Esophagus muscularis mucosa (tissue), 4 donors: ENCODE measurements at regions not wholly inside any gene's neighbourhood (a gene's known extent, or its start where the extent isn't known, plus 50 kb on each side); places are given as distances from the start of the nearest gene placed in this dataset.

ENCODE experiments used
- DNase-seq: peaks from one replicate; pipeline ENCODE4 v3.0.0-alpha.2; 2017; ENCODE audit errors: extremely low spot score
- H3K27ac ChIP-seq, 4 donors: fragments of 200-600 bp; sonication (generic); replicated peaks in 1 of 4; 1 replicate in 3 of 4; 2 replicates in 1 of 4; pipeline ENCODE4 v1.5.1; 2016 to 2019; ENCODE audit warnings: mild to moderate bottlenecking in 1 of 4
- H3K27me3 ChIP-seq, 4 donors: fragments of 200-600 bp; sonication (generic); one replicate each; pipeline versions ENCODE4 v1.5.1 to v1.6.0; 2016 to 2019
- H3K36me3 ChIP-seq, 4 donors: fragments of 200-600 bp; sonication (generic); one replicate each; pipeline ENCODE4 v1.5.1; 2016 to 2019
- H3K4me1 ChIP-seq, 4 donors: fragments of 200-600 bp; sonication (generic); one replicate each; pipeline ENCODE4 v1.5.1; 2016 to 2019
- H3K4me3 ChIP-seq, 4 donors: fragments of 200-600 bp; sonication (generic); 1 replicate in 2 of 4; 2 replicates in 2 of 4; pipeline ENCODE4 v1.5.1; 2016 to 2019; ENCODE audit warnings: mild to moderate bottlenecking in 4 of 4, moderate library complexity in 1 of 4
- H3K9me3 ChIP-seq, 4 donors: fragments of 200-600 bp; sonication (generic); 1 replicate in 3 of 4; 2 replicates in 1 of 4; pipeline ENCODE4 v1.5.1; 2016 to 2019
- CTCF ChIP-seq, 3 experiments: fragments of 200-600 bp in 2 of 3; fragments of 450-650 bp in 1 of 3; sonication (generic) in 2 of 3; IDR thresholded peaks; one replicate each; pipeline ENCODE4 v1.5.1; 2017 to 2019; ENCODE audit warnings: antibody characterized with exemption in 3 of 3, mild to moderate bottlenecking in 2 of 3, moderate library complexity in 1 of 3
- EP300 ChIP-seq: sonication (generic); formaldehyde crosslinking; IDR thresholded peaks from one replicate; pipeline ENCODE4 v1.6.1; 2017; ENCODE audit warnings: antibody characterized with exemption
- POLR2A ChIP-seq: fragments of 450-650 bp; IDR thresholded peaks from one replicate; pipeline ENCODE4 v1.6.1; 2017; ENCODE audit warnings: antibody characterized with exemption, moderate library complexity, mild to moderate bottlenecking, low read depth
- POLR2AphosphoS5 ChIP-seq, 2 donors: sonication (generic); formaldehyde crosslinking; IDR thresholded peaks; one replicate each; pipeline ENCODE4 v1.6.1; 2017; ENCODE audit warnings: antibody characterized with exemption in 2 of 2
- WGBS: methylation state at CpG from one replicate; pipeline ENCODE4 v1.1.5; 2018; 5-methylcytosine and 5-hydroxymethylcytosine counted together
- intact Hi-C: fragments of 100-400 bp; cut with DNase I; formaldehyde crosslinking; loops from one replicate; pipeline ENCODE4 v1.15.1; 2023

- no peaks in the 10 kb centered on the region for H3K9me3 ChIP-seq
- H3K4me3 ChIP-seq = no peak overlapping the region
- H3K27ac ChIP-seq = no peak overlapping the region
- H3K27me3 ChIP-seq = peaks cover 0 to 5% (median 0%) of the 10 kb centered on the region in 4 donors
- intact Hi-C loops = no loop called here
- TF ChIP-seq CTCF (IDR thresholded peaks at IDR 0.05) (no peak), POLR2AphosphoS5 (IDR thresholded peaks at IDR 0.05) (no peak), POLR2A (no peak), EP300 (no peak)
- DNase-seq = no peak
- H3K36me3 ChIP-seq = no peaks in the 10 kb centered on the region
- 95% methylated on average over 3 of the region's 3 CpGs for WGBS
- no peaks in the 10 kb centered on the region for H3K4me1 ChIP-seq
These were observed 101.6 kb downstream of the BCL2L11 start for GRCh38 chr2:111222204-111222866.

GRCh38 chr2:111225856-111226255 lies 105.1 kb downstream of the BCL2L11 start:
- TF ChIP-seq EP300 (no peak), POLR2AphosphoS5 (IDR thresholded peaks at IDR 0.05) (no peak), CTCF (IDR thresholded peaks at IDR 0.05) (no peak), POLR2A (no peak)
- Histone ChIP-seq H3K27me3 (peaks cover 0 to 5% (median 0%) of the 10 kb centered on the region in 4 donors), H3K4me3 (no peak overlapping the region), H3K9me3 (peaks cover 0 to 11% (median 0%) of the 10 kb centered on the region in 4 donors), H3K27ac (no peak overlapping the region), H3K36me3 (no peaks in the 10 kb centered on the region), H3K4me1 (no peaks in the 10 kb centered on the region)
- DNase-seq = peak; percentile 26
- WGBS = 92% methylated on average over 3 of the region's 3 CpGs
- intact Hi-C loops = no loop called here

- peak; percentile 39 for DNase-seq
- no peak overlapping the region for H3K27ac ChIP-seq
- intact Hi-C loops = no loop called here
- 68% methylated on average over 6 of the region's 6 CpGs for WGBS
- no peaks in the 10 kb centered on the region for H3K36me3 ChIP-seq
- TF ChIP-seq POLR2A = no peak
- TF ChIP-seq POLR2AphosphoS5 (IDR thresholded peaks at IDR 0.05) = no peak
- TF ChIP-seq CTCF (IDR thresholded peaks at IDR 0.05) = no peak
- no peak for TF ChIP-seq EP300
- peaks cover 0 to 5% (median 0%) of the 10 kb centered on the region in 4 donors for H3K27me3 ChIP-seq
- no peaks in the 10 kb centered on the region for H3K4me1 ChIP-seq
- no peak overlapping the region for H3K4me3 ChIP-seq
- H3K9me3 ChIP-seq = peaks cover 0 to 11% (median 0%) of the 10 kb centered on the region in 4 donors
These were observed 106.4 kb downstream of the BCL2L11 start for GRCh38 chr2:111226876-111227700.

GRCh38 chr2:111227716-111228141 lies 107.0 kb downstream of the BCL2L11 start:
- Histone ChIP-seq H3K36me3 (no peaks in the 10 kb centered on the region), H3K4me1 (no peaks in the 10 kb centered on the region), H3K4me3 (no peak overlapping the region), H3K27me3 (peaks cover 0 to 5% (median 0%) of the 10 kb centered on the region in 4 donors), H3K9me3 (peaks cover 0 to 11% (median 0%) of the 10 kb centered on the region in 4 donors), H3K27ac (no peak overlapping the region)
- TF ChIP-seq CTCF (IDR thresholded peaks at IDR 0.05) = no peak
- no peak for TF ChIP-seq EP300
- TF ChIP-seq POLR2A = no peak
- TF ChIP-seq POLR2AphosphoS5 (IDR thresholded peaks at IDR 0.05) = no peak
- peak; percentile 31 for DNase-seq
- intact Hi-C loops = no loop called here
- 86% methylated on average over 6 of the region's 6 CpGs for WGBS
